CD14-positive monocyte (primary cell): ENCODE measurements at regions not wholly inside any gene's neighbourhood (a gene's known extent, or its start where the extent isn't known, plus 50 kb on each side); places are given as distances from the start of the nearest gene placed in this dataset.

Experiments used
- DNase-seq, 3 donors: peaks; one replicate each; pipeline ENCODE4 v3.0.0-alpha.2; 2011 to 2022
- H2AFZ ChIP-seq: 2 replicates; pipeline ENCODE4 v1.6.0; 2012; ENCODE audit warnings: mild to moderate bottlenecking, low read depth, low read length, inconsistent platforms; ENCODE audit not compliant: insufficient read depth, poor library complexity, severe bottlenecking
- H3K27ac ChIP-seq, 2 donors: 1 replicate in 1 of 2; 2 replicates in 1 of 2; pipeline ENCODE4 v1.5.1; 2012 to 2013; ENCODE audit warnings: low read length in 2 of 2, control low read depth in 1 of 2, inconsistent platforms in 1 of 2, low read depth in 1 of 2, mild to moderate bottlenecking in 1 of 2
- H3K27me3 ChIP-seq, 2 donors: one replicate each; pipeline versions ENCODE4 v1.6.0 to v1.6.1; 2011 to 2013; ENCODE audit warnings: low read length in 2 of 2; ENCODE audit not compliant: control insufficient read depth in 2 of 2, insufficient read depth in 2 of 2
- H3K36me3 ChIP-seq, 2 donors: replicated peaks in 1 of 2; 1 replicate in 1 of 2; 2 replicates in 1 of 2; pipeline versions ENCODE4 v1.5.1 to v1.6.1; 2012 to 2013; ENCODE audit warnings: low read length in 2 of 2, control low read depth in 1 of 2, inconsistent platforms in 1 of 2, mild to moderate bottlenecking in 1 of 2; ENCODE audit not compliant: insufficient read depth in 2 of 2, control insufficient read depth in 1 of 2
- H3K4me1 ChIP-seq, 2 donors: 1 replicate in 1 of 2; 2 replicates in 1 of 2; pipeline versions ENCODE4 v1.5.1 to v1.6.1; 2012 to 2013; ENCODE audit warnings: low read length in 2 of 2, control low read depth in 1 of 2, inconsistent platforms in 1 of 2, mild to moderate bottlenecking in 1 of 2, moderate library complexity in 1 of 2; ENCODE audit not compliant: insufficient read depth in 2 of 2, control insufficient read depth in 1 of 2
- H3K4me2 ChIP-seq: replicated peaks from 2 replicates; pipeline ENCODE3; 2012; ENCODE audit warnings: low read length, moderate library complexity, mild to moderate bottlenecking; ENCODE audit not compliant: poor library complexity, severe bottlenecking; ENCODE audit errors: extremely low read depth
- H3K4me3 ChIP-seq, 3 experiments: fragments of 200-600 bp in 1 of 3; sonication (generic) in 1 of 3; replicated peaks in 1 of 3; 1 replicate in 2 of 3; 2 replicates in 1 of 3; pipeline ENCODE4 v1.5.1; 2011 to 2013; ENCODE audit warnings: low read length in 3 of 3, mild to moderate bottlenecking in 3 of 3, control low read depth in 2 of 3, low read depth in 2 of 3, inconsistent platforms in 1 of 3, moderate library complexity in 1 of 3
- H3K79me2 ChIP-seq: 2 replicates; pipeline ENCODE4 v1.6.0; 2012; ENCODE audit warnings: mild to moderate bottlenecking, control low read depth, inconsistent platforms, low read length, moderate library complexity; ENCODE audit not compliant: insufficient read depth
- H3K9ac ChIP-seq: 2 replicates; pipeline ENCODE4 v1.6.0; 2017; ENCODE audit warnings: low read length, mild to moderate bottlenecking; ENCODE audit not compliant: insufficient read depth, poor library complexity, severe bottlenecking
- H3K9me3 ChIP-seq, 2 donors: replicated peaks in 1 of 2; 1 replicate in 1 of 2; 2 replicates in 1 of 2; pipeline versions ENCODE4 v1.5.1 to v1.6.1; 2012 to 2013; ENCODE audit warnings: low read length in 2 of 2, control low read depth in 1 of 2; ENCODE audit not compliant: control insufficient read depth in 1 of 2, insufficient read depth in 1 of 2
- H4K20me1 ChIP-seq: 2 replicates; pipeline ENCODE4 v1.6.0; 2012; ENCODE audit warnings: mild to moderate bottlenecking, low read length, control low read depth, moderate library complexity; ENCODE audit not compliant: insufficient read depth
- H3K27ac Mint-ChIP-seq, 7 donors: one replicate each; pipeline ENCODE4 v1.8.0; 2020; ENCODE audit warnings: mild to moderate bottlenecking in 7 of 7, mixed read lengths in 7 of 7, moderate library complexity in 6 of 7, inconsistent platforms in 2 of 7
- H3K27me3 Mint-ChIP-seq, 3 donors: one replicate each; pipeline ENCODE4 v1.8.0; 2021 to 2022; ENCODE audit warnings: low read depth in 3 of 3, mild to moderate bottlenecking in 3 of 3, mixed read lengths in 3 of 3, moderate library complexity in 3 of 3, inconsistent platforms in 1 of 3
- H3K36me3 Mint-ChIP-seq, 2 donors: one replicate each; pipeline ENCODE4 v1.8.0; 2020; ENCODE audit warnings: mixed read lengths in 2 of 2, inconsistent platforms in 1 of 2, mild to moderate bottlenecking in 1 of 2
- H3K4me1 Mint-ChIP-seq: one replicate; pipeline ENCODE4 v1.8.0; 2020; ENCODE audit warnings: mild to moderate bottlenecking, mixed read lengths
- H3K4me3 Mint-ChIP-seq, 2 donors: one replicate each; pipeline ENCODE4 v1.8.0; 2020; ENCODE audit warnings: mild to moderate bottlenecking in 2 of 2, mixed read lengths in 2 of 2, moderate library complexity in 1 of 2
- H3K9me3 Mint-ChIP-seq, 7 donors: one replicate each; pipeline ENCODE4 v1.8.0; 2020 to 2022; ENCODE audit warnings: mixed read lengths in 7 of 7, mild to moderate bottlenecking in 6 of 7, moderate library complexity in 6 of 7, inconsistent platforms in 2 of 7
- WGBS: methylation state at CpG from one replicate; pipeline ENCODE4 v1.1.5; 2013; ENCODE audit warnings: missing lambda C conversion rate; ENCODE audit not compliant: insufficient coverage; 5-methylcytosine and 5-hydroxymethylcytosine counted together
- intact Hi-C, 2 donors: fragments of 100-400 bp; cut with micrococcal nuclease; formaldehyde crosslinking; loops; one replicate each; pipeline versions ENCODE4 v1.15.0 to v1.15.1; 2023
- TF ChIP-seq, protein P1 (sequence below): fragments of 200-600 bp; IDR thresholded peaks from one replicate; pipeline ENCODE4 v1.8.0; 2022; ENCODE audit warnings: antibody characterized with exemption, mild to moderate bottlenecking

DNA sequence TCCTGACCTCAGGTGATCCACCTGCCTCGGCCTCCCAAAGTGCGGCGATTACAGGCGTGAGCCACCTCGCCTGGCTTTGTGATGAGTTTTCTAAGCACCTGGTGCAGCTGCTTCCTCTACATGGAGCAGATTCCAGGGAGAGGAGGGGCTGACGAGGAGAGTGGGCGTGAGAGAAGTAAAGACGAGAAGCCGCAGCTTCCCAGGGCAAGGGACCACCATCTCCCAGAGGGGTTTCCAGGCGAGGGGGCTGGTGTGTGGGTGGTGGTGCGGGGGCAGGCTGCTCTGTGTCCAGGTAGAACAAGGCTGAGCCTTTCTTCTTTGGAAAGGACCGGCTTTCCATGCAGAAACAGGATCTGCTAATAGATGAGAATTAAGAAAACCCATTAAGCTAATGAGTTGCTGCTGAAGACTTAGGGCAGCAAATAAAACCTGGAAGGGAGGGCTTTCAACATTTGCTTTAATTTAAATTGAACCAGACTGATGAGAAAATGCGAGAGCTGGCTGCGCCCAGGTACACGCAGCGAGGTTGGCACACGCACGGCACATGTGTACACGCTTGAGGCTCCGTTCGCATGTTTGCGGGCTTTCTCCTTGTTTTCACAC lies 236.7 kb downstream of the RBFOX3 start:
- Mint-ChIP-seq H3K27ac (no peak overlapping the region), H3K4me1 (no peaks in the 10 kb centered on the region)
- H3K4me1 ChIP-seq, result no peaks in the 10 kb centered on the region

DNA sequence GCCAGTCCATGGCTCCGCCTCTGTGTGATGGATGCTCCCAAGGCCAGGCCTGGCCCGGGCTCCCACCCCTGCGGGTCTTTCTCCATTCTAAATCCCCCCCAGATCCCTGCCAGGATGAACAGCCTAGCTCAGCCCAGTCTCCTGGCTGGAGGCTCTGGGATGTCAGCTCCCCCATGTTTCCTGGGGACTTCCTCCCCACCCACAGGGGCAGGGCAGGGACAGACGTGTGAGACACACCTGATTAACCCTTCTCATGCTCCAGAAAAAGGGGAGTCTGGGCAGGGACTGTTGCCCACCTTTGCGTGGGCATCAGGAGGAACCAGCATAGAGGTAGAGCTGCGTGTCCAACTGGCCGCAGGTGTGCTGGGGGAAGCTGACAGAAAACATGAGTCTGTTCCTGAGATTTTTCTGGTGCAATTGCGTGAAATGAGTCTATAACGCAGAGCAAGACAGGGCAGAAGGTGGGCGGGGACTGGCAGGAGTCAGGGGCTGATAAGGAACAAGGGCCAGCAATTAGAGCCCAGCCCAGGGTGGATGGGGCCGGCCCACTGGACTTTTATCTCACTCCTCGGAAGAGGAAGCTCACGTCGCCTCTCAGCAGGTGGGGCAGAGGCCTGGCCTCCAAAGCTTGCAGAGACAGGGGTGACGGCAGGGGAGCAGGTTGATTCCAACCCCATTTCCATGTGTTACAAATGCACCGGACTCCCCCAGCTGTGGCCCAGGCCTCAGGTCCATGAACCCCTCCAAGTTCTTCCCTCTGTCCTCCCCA lies 238.2 kb downstream of the RBFOX3 start:
- no peaks in the 10 kb centered on the region for H3K27me3 ChIP-seq
- H4K20me1 ChIP-seq, result no peaks in the 10 kb centered on the region
- no peak overlapping the region for H3K4me2 ChIP-seq
- intact Hi-C loops, result no loop called here
- Mint-ChIP-seq H3K4me1 (no peaks in the 10 kb centered on the region), H3K27ac (no peak overlapping the region), H3K27me3 (peaks cover 9 to 12% (median 11%) of the 10 kb centered on the region in 3 donors), H3K4me3 (no peak overlapping the region), H3K36me3 (no peaks in the 10 kb centered on the region), H3K9me3 (peaks cover 0 to 2% (median 0%) of the 10 kb centered on the region in 7 donors)
- TF ChIP-seq, protein P1, sequence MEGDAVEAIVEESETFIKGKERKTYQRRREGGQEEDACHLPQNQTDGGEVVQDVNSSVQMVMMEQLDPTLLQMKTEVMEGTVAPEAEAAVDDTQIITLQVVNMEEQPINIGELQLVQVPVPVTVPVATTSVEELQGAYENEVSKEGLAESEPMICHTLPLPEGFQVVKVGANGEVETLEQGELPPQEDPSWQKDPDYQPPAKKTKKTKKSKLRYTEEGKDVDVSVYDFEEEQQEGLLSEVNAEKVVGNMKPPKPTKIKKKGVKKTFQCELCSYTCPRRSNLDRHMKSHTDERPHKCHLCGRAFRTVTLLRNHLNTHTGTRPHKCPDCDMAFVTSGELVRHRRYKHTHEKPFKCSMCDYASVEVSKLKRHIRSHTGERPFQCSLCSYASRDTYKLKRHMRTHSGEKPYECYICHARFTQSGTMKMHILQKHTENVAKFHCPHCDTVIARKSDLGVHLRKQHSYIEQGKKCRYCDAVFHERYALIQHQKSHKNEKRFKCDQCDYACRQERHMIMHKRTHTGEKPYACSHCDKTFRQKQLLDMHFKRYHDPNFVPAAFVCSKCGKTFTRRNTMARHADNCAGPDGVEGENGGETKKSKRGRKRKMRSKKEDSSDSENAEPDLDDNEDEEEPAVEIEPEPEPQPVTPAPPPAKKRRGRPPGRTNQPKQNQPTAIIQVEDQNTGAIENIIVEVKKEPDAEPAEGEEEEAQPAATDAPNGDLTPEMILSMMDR, result no peak
- 60% methylated on average over 15 of the region's 16 CpGs for WGBS
- no peak overlapping the region for H3K4me3 ChIP-seq
- no peak overlapping the region for H2AFZ ChIP-seq
- no peak overlapping the region for H3K27ac ChIP-seq
- H3K4me1 ChIP-seq, result no peaks in the 10 kb centered on the region
- DNase-seq, result no peak
- no peak overlapping the region for H3K9ac ChIP-seq
- H3K9me3 ChIP-seq, result no peaks in the 10 kb centered on the region
- no peaks in the 10 kb centered on the region for H3K36me3 ChIP-seq
- H3K79me2 ChIP-seq, result no peaks in the 10 kb centered on the region

More for the DNA sequence above, 236.7 kb downstream of the RBFOX3 start:
- H2AFZ ChIP-seq, result no peak overlapping the region
- peak overlapping the region in 1 of 2 donors; percentile 21 for H3K4me3 Mint-ChIP-seq
- peaks cover 0 to 2% (median 0%) of the 10 kb centered on the region in 7 donors for H3K9me3 Mint-ChIP-seq
- H3K27me3 ChIP-seq, result no peaks in the 10 kb centered on the region
- no peaks in the 10 kb centered on the region for H3K9me3 ChIP-seq
- no peaks in the 10 kb centered on the region for H3K79me2 ChIP-seq
- H3K36me3 ChIP-seq, result no peaks in the 10 kb centered on the region
- no peak overlapping the region for H3K9ac ChIP-seq
- no peaks in the 10 kb centered on the region for H4K20me1 ChIP-seq
- 77% methylated on average over 18 of the region's 22 CpGs for WGBS
- H3K4me2 ChIP-seq, result no peak overlapping the region
- no peak overlapping the region for H3K27ac ChIP-seq
- TF ChIP-seq, protein P1, result no peak
- H3K4me3 ChIP-seq, result no peak overlapping the region
- intact Hi-C loops, result no loop called here
- no peak for DNase-seq
- H3K36me3 Mint-ChIP-seq, result no peaks in the 10 kb centered on the region
- peaks cover 10 to 11% (median 10%) of the 10 kb centered on the region in 3 donors for H3K27me3 Mint-ChIP-seq
